ENCODE measurements at regions not wholly inside any gene's neighbourhood (a gene's known extent, or its start where the extent isn't known, plus 50 kb on each side); places are given as distances from the start of the nearest gene placed in this dataset.

DNA sequence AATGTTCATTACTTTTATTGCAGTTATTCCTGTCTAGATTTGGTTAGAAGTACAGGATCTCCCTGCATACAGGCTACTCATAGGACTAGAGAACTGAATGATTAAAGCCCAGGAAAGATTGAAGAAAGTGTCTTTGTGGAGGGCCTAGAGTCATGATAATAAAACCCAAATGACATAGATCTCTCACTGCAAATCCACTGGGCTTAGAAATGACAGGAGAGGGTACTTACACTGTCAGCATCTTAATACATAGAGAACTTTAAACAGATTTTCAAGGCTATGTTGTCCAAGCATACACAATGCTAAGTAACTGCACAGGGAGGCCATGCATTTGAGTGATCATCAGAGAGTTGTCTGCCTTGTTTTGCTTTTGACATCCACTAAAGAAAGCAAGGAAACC is 383.8 kb upstream of the MAP3K7 start:
- TF ChIP-seq CTCF (IDR thresholded peaks at IDR 0.05 in 2 of 3, conservative IDR thresholded peaks at IDR 0.05 in 1 of 3; ENCODE audit: control insufficient read depth in 2 of 3, extremely low read depth in 1 of 3, insufficient read depth in 1 of 3, low read depth in 3 of 3, low read length in 3 of 3): no peak
- TF ChIP-seq, protein P1, sequence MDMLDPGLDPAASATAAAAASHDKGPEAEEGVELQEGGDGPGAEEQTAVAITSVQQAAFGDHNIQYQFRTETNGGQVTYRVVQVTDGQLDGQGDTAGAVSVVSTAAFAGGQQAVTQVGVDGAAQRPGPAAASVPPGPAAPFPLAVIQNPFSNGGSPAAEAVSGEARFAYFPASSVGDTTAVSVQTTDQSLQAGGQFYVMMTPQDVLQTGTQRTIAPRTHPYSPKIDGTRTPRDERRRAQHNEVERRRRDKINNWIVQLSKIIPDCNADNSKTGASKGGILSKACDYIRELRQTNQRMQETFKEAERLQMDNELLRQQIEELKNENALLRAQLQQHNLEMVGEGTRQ (IDR thresholded peaks at IDR 0.05; ENCODE audit: borderline replicate concordance, low read depth, low read length): no peak
- TF ChIP-seq, protein P2, sequence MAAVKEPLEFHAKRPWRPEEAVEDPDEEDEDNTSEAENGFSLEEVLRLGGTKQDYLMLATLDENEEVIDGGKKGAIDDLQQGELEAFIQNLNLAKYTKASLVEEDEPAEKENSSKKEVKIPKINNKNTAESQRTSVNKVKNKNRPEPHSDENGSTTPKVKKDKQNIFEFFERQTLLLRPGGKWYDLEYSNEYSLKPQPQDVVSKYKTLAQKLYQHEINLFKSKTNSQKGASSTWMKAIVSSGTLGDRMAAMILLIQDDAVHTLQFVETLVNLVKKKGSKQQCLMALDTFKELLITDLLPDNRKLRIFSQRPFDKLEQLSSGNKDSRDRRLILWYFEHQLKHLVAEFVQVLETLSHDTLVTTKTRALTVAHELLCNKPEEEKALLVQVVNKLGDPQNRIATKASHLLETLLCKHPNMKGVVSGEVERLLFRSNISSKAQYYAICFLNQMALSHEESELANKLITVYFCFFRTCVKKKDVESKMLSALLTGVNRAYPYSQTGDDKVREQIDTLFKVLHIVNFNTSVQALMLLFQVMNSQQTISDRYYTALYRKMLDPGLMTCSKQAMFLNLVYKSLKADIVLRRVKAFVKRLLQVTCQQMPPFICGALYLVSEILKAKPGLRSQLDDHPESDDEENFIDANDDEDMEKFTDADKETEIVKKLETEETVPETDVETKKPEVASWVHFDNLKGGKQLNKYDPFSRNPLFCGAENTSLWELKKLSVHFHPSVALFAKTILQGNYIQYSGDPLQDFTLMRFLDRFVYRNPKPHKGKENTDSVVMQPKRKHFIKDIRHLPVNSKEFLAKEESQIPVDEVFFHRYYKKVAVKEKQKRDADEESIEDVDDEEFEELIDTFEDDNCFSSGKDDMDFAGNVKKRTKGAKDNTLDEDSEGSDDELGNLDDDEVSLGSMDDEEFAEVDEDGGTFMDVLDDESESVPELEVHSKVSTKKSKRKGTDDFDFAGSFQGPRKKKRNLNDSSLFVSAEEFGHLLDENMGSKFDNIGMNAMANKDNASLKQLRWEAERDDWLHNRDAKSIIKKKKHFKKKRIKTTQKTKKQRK (IDR thresholded peaks at IDR 0.05; ENCODE audit: low read depth, low read length): no peak
- TF ChIP-seq, protein P3, sequence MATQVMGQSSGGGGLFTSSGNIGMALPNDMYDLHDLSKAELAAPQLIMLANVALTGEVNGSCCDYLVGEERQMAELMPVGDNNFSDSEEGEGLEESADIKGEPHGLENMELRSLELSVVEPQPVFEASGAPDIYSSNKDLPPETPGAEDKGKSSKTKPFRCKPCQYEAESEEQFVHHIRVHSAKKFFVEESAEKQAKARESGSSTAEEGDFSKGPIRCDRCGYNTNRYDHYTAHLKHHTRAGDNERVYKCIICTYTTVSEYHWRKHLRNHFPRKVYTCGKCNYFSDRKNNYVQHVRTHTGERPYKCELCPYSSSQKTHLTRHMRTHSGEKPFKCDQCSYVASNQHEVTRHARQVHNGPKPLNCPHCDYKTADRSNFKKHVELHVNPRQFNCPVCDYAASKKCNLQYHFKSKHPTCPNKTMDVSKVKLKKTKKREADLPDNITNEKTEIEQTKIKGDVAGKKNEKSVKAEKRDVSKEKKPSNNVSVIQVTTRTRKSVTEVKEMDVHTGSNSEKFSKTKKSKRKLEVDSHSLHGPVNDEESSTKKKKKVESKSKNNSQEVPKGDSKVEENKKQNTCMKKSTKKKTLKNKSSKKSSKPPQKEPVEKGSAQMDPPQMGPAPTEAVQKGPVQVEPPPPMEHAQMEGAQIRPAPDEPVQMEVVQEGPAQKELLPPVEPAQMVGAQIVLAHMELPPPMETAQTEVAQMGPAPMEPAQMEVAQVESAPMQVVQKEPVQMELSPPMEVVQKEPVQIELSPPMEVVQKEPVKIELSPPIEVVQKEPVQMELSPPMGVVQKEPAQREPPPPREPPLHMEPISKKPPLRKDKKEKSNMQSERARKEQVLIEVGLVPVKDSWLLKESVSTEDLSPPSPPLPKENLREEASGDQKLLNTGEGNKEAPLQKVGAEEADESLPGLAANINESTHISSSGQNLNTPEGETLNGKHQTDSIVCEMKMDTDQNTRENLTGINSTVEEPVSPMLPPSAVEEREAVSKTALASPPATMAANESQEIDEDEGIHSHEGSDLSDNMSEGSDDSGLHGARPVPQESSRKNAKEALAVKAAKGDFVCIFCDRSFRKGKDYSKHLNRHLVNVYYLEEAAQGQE (IDR thresholded peaks at IDR 0.05; ENCODE audit: low read depth, low read length): no peak
- TF ChIP-seq CREM (IDR thresholded peaks at IDR 0.05; ENCODE audit: low read depth): no peak
- TF ChIP-seq EP300 (IDR thresholded peaks at IDR 0.05; ENCODE audit: borderline replicate concordance in 1 of 2, control insufficient read depth in 1 of 2, low read depth in 2 of 2, low read length in 2 of 2): no peak
- TF ChIP-seq JUNB (IDR thresholded peaks at IDR 0.05): no peak
- no peak for TF ChIP-seq MEF2A (IDR thresholded peaks at IDR 0.05; ENCODE audit: insufficient read depth, low read depth, low read length)
- TF ChIP-seq POLR2AphosphoS2 (IDR thresholded peaks at IDR 0.05; ENCODE audit: low read depth, low read length): no peak
- no peak for TF ChIP-seq PML (IDR thresholded peaks at IDR 0.05; ENCODE audit: low read length)
- no peak for TF ChIP-seq ETV6 (conservative IDR thresholded peaks at IDR 0.05 in 1 of 2, IDR thresholded peaks at IDR 0.05 in 1 of 2; ENCODE audit: borderline replicate concordance in 1 of 2, low read depth in 1 of 2)
- no peak for TF ChIP-seq HCFC1 (IDR thresholded peaks at IDR 0.05; ENCODE audit: low read length)
- no peak for TF ChIP-seq CBX3 (IDR thresholded peaks at IDR 0.05; ENCODE audit: borderline replicate concordance, low read depth)

Measured in GM12878 (cell line).